ENCODE measurements at regions not wholly inside any gene's neighbourhood (a gene's known extent, or its start where the extent isn't known, plus 50 kb on each side); places are given as distances from the start of the nearest gene placed in this dataset.

GRCh38 chr3:25015599-25015998, 412.5 kb upstream of the RARB start:
- no peak for DNase-seq

DNA sequence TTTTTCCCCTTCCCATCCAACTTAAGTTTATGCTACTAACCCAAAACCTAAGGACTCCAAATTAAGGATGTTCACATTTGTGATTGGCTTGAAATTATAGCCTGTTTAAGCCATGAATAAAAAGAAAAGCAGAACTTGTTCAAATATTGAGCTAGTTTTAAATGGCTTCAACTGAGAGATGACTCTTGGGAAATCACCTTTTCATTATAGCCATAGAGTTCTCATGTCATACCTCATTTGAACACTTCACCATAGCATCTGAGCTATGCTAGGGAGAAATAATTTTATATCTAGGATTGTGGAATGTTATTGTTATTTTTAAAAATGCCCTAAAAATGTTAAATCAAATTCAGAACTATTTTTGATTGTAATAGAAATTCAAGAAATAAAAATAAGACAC, 409.2 kb upstream of the RARB start:
- no peak for DNase-seq

DNA sequence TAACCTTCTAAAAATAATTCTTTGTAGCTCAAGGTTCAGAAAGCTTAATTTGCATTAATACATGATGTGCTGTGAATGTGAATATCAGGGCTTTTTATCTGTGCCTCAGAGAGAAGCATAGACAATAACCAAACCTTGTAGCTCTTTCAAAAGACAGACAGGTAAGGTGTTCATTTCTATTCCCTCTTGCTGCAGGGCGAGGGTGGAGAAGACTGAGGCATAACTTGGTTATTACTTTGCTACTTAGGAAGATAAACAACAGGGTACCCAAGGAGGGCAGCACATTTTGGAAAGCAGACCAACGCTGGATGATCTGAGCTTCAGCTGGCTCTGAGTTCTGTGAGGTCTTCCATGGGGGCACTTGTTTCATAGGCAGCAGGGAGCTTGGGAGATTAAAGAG, 408.6 kb upstream of the RARB start:
- no peak for DNase-seq

DNA sequence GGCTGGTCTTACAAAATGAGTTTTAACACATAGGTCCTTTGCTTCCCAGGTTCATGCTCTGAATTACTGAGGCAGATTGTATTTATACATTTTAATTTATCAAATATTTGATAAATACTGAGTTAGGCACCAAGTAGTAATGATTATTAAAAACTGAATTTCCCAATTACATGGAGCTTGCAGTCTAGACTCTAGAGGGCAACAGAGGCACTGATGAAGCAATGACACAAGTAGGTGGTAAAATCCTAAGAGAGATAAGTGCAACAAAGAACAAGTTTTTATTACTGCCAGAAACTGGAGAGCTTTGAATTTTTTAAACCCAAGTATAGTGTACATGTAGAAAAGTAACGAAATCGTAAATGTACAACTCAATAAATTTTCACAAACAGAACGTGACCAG, 406.2 kb upstream of the RARB start:
- no peak for DNase-seq

- DNase-seq = no peak
Measured at GRCh38 chr3:25023876-25024275, 404.2 kb upstream of the RARB start.

GRCh38 chr3:25025236-25025635, 402.8 kb upstream of the RARB start:
- DNase-seq = no peak

DNA sequence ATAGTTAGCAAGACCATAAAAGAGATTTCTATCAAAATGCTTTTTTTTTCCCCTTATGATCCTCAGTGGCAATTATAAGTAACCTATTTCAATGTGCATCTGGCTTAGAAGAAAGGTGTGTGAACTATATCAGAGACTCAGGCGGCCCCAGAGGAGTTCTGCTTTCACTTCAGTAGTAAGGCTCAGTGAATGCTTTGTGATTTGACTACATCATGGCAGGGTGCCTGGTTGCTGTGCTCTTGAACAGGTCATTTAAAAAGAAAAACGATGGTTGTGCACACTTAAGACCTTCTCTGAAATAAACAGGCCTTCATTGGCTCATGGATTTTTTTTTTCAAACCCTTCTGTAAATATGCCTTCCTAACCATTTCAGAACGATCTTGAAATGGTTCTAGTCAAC, 400.4 kb upstream of the RARB start:
- no peak for DNase-seq

GRCh38 chr3:25029820-25030219, 398.2 kb upstream of the RARB start:
- DNase-seq = no peak

- DNase-seq = no peak
Measured at GRCh38 chr3:25032344-25032743, 395.7 kb upstream of the RARB start.

GRCh38 chr3:25033407-25034029, 394.5 kb upstream of the RARB start:
- no peak for DNase-seq

DNA sequence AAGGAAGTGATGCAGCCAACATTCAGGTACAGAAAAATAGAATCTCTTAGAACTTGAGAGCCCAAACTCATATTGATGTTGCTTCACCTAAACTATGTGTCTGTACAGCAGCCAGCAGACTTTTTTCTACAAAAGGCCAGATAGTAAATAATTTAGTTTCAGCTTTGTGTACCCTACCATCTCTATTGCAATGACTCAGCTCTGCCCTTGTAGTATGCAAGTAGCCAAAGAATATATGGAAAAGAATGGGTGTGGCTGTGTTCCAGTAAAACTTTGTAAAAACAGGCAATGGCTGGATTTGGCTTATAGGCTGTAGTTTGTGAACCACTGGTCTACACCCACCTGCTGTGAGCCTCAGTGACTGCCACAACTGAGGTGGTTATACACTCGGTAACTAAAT, 392.5 kb upstream of the RARB start:
- no peak for DNase-seq

DNA sequence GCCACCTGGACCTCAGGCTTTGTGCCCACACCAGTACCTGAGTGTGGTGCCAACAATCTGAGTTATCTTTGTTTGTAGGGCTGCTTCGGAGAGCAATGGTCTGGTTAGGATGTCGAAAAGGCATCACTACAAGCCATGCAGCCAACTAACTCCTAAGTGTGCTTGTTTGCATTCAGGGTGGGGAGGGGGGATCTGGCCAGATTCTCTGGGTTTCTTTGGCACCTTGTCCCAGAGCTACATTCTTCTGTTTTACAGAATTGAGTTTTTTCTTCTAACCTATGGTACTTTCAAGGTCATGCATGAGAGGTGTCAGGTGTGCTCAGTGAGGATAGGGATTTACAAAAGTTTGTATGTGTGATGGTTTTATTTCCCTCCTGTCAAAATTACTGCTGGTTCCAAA, 391.4 kb upstream of the RARB start:
- DNase-seq = no peak

GRCh38 chr3:25037049-25037547, 391.0 kb upstream of the RARB start:
- no peak for DNase-seq

DNA sequence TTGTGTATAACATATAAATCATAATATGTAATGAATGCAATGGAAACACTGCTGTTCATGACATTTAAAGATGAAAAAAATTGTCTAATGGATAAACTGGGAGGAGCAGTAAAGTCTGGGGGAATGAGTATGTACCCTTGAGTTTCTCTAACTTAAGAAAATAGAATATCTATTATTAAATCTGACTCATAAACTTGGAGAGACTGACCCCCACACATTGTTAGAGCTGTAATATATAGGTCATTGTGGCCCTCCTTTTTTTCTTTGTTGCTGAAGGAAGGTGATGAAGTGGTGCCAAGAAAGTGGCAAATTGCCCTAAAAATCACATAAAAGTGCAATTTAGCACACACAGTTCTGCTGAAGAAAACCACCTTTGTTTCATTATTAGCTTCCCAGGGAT, 389.8 kb upstream of the RARB start:
- no peak for DNase-seq

DNA sequence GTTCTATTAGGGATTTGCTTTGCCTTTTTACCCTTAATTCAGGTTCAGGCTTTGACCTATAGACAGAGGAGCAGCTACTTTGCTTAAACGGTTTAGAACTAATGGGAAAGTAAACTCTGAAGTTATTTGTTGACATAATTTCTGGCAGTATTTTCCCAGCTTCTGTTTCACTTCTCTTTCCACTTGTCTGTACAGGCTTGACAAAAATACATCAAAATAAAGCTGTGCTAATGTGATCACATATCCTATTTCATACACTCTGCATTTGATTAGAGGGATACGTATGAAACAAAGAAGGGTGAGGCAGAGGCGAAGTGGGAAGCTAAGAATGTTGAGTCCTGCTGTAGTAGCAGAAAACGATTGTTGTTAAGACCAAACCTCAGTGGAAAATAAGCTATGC, 389.1 kb upstream of the RARB start:
- no peak for DNase-seq

- no peak for DNase-seq
Measured at GRCh38 chr3:25040748-25041147, 387.3 kb upstream of the RARB start.

- DNase-seq = no peak
Measured at GRCh38 chr3:25041871-25042584, 386.0 kb upstream of the RARB start.

GRCh38 chr3:25043177-25043576, 384.9 kb upstream of the RARB start:
- no peak for DNase-seq

GRCh38 chr3:25043749-25044148, 384.3 kb upstream of the RARB start:
- DNase-seq = no peak

- DNase-seq = no peak
Measured at GRCh38 chr3:25044762-25045710, 383.0 kb upstream of the RARB start.

DNA sequence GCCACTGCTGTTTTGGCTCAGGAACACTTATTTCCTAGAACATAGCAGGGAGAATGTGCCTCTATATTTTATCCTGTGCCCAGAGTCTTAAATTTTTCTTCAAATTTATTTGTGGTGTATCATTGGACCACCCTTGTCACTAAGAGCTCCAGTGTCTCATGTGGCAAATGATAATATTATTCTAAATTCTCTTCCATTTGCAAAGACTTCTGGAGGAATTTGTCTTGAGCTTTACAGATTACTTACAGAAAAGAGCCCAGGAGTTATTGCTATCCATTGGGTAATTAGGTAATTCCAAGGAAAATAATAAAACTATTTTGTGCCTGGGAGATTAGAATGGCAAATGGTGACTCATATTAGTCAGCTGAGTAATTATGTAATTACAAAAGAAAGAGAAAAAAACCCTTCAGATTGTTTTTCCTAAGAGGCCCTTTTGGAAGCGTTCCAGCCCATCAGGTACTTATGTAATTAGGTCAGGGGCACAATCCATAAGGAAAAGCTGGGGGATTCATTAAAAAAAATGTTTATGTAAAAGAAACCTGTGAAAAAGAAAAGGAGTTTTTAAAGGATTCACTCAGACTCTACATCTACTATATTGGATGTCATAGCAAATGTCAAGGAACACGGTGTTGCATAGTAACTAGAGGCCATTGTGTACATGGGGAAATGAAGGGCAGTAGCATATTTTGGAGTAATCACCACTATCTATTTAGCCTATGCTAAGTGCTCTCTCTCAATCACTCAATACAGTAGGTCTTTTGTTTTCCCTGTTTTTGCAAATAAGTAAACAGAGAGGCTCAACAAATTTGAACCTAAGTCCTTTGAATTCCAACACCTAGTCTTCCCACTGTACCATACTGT, 380.9 kb upstream of the RARB start:
- DNase-seq = no peak

DNA sequence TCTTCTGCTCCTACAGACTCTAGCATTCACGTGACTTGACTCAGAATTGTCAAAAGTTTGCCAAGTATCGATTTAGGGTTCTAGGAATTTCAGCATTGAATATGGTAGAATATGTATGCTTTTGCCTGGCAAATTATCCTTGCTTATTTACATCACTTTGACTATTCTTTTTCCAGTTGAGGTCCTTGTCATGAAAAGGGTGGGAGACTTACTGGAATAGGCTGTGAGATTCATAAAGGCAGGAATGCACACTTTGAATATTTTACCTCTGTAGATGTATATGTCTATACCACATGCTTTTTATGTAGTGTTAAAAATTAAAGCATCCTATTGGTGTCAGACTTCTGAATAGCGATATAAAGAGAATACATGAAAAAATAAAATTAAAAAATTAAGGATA, 378.8 kb upstream of the RARB start:
- no peak for DNase-seq

DNA sequence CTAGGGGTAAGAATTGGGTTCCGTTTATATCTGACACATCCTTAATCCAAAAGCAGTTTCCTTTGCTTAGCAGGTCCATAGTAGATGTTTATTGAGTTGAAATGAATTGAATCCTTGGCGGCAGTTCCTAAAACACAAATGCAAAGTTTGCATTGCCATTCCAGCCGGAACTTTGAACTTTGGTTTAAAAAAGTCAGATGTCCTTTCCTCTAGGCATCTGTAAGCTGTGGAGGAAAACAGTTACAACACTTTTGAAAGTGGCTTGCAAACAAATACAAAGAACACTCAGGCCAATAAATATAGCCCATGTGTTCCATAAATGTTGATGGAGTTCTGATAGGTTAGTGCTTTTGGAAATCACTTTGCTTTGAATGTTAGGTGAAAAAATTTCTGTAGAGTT, 374.7 kb upstream of the RARB start:
- no peak for DNase-seq
